OCI-LY1 (cell line): ENCODE measurements at regions not wholly inside any gene's neighbourhood (a gene's known extent, or its start where the extent isn't known, plus 50 kb on each side); places are given as distances from the start of the nearest gene placed in this dataset.

Source experiments
- CTCF ChIP-seq: fragments of 200-600 bp; sonication (generic), shearing (Covaris generic); IDR thresholded peaks from 2 replicates; pipeline ENCODE4 v1.5.1; 2017; ENCODE audit warnings: mild to moderate bottlenecking, antibody characterized with exemption, low read length, moderate library complexity, mixed read lengths
- EZH2 ChIP-seq: fragments of 200-600 bp; sonication (generic), shearing (Covaris generic); IDR thresholded peaks from 2 replicates; pipeline ENCODE4 v1.8.0; 2017; ENCODE audit warnings: borderline replicate concordance, mixed run types, mild to moderate bottlenecking, antibody characterized with exemption, low read length, moderate library complexity, mixed read lengths

GRCh38 chr18:70641156-70641775 lies 352.4 kb downstream of the SOCS6 start:
- TF ChIP-seq CTCF: no peak
- TF ChIP-seq EZH2: no peak
